OCI-LY3 (cell line): ENCODE measurements at regions not wholly inside any gene's neighbourhood (a gene's known extent, or its start where the extent isn't known, plus 50 kb on each side); places are given as distances from the start of the nearest gene placed in this dataset.

Experiments used
- EZH2phosphoT487 ChIP-seq: fragments of 200-600 bp; shearing (Covaris generic); IDR thresholded peaks from 2 replicates; pipeline ENCODE4 v1.6.1; 2018; ENCODE audit warnings: antibody characterized with exemption, mixed run types, low read depth
- TF ChIP-seq, protein P1 (sequence below): fragments of 200-600, 300-600 bp; sonication (generic); IDR thresholded peaks from 2 replicates; pipeline ENCODE4 v1.5.1; 2014; ENCODE audit warnings: antibody characterized with exemption, low read length, low read depth

DNA sequence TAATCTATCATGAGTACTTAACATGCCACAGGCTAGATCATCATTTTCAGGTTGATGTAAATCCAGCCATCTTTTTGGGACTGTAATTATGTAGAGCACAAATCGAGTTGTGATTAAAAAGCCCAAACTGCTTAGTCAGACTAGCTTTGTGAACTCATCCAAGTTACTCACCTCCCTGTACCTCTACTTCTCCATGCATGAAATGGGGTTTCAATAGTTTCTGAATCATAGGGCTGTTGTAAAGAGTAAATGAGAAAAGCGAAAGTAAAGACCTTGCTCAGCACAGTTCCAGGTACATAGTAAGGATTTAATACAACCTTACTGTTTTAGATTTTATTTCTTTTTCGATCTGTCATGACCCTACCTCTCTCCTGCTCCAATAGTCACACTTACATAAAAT, 85.6 kb upstream of the GAP43 start:
- TF ChIP-seq, protein P1, sequence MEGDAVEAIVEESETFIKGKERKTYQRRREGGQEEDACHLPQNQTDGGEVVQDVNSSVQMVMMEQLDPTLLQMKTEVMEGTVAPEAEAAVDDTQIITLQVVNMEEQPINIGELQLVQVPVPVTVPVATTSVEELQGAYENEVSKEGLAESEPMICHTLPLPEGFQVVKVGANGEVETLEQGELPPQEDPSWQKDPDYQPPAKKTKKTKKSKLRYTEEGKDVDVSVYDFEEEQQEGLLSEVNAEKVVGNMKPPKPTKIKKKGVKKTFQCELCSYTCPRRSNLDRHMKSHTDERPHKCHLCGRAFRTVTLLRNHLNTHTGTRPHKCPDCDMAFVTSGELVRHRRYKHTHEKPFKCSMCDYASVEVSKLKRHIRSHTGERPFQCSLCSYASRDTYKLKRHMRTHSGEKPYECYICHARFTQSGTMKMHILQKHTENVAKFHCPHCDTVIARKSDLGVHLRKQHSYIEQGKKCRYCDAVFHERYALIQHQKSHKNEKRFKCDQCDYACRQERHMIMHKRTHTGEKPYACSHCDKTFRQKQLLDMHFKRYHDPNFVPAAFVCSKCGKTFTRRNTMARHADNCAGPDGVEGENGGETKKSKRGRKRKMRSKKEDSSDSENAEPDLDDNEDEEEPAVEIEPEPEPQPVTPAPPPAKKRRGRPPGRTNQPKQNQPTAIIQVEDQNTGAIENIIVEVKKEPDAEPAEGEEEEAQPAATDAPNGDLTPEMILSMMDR = no peak
- no peak for TF ChIP-seq EZH2phosphoT487
